CD14-positive monocyte (primary cell): ENCODE measurements at regions not wholly inside any gene's neighbourhood (a gene's known extent, or its start where the extent isn't known, plus 50 kb on each side); places are given as distances from the start of the nearest gene placed in this dataset.

Experiments used
- DNase-seq, 3 donors: peaks; one replicate each; pipeline ENCODE4 v3.0.0-alpha.2; 2011 to 2022
- H2AFZ ChIP-seq: 2 replicates; pipeline ENCODE4 v1.6.0; 2012; ENCODE audit warnings: mild to moderate bottlenecking, low read depth, low read length, inconsistent platforms; ENCODE audit not compliant: insufficient read depth, poor library complexity, severe bottlenecking
- H3K27ac ChIP-seq, 2 donors: 1 replicate in 1 of 2; 2 replicates in 1 of 2; pipeline ENCODE4 v1.5.1; 2012 to 2013; ENCODE audit warnings: low read length in 2 of 2, control low read depth in 1 of 2, inconsistent platforms in 1 of 2, low read depth in 1 of 2, mild to moderate bottlenecking in 1 of 2
- H3K27me3 ChIP-seq, 2 donors: one replicate each; pipeline versions ENCODE4 v1.6.0 to v1.6.1; 2011 to 2013; ENCODE audit warnings: low read length in 2 of 2; ENCODE audit not compliant: control insufficient read depth in 2 of 2, insufficient read depth in 2 of 2
- H3K36me3 ChIP-seq, 2 donors: replicated peaks in 1 of 2; 1 replicate in 1 of 2; 2 replicates in 1 of 2; pipeline versions ENCODE4 v1.5.1 to v1.6.1; 2012 to 2013; ENCODE audit warnings: low read length in 2 of 2, control low read depth in 1 of 2, inconsistent platforms in 1 of 2, mild to moderate bottlenecking in 1 of 2; ENCODE audit not compliant: insufficient read depth in 2 of 2, control insufficient read depth in 1 of 2
- H3K4me1 ChIP-seq, 2 donors: 1 replicate in 1 of 2; 2 replicates in 1 of 2; pipeline versions ENCODE4 v1.5.1 to v1.6.1; 2012 to 2013; ENCODE audit warnings: low read length in 2 of 2, control low read depth in 1 of 2, inconsistent platforms in 1 of 2, mild to moderate bottlenecking in 1 of 2, moderate library complexity in 1 of 2; ENCODE audit not compliant: insufficient read depth in 2 of 2, control insufficient read depth in 1 of 2
- H3K4me2 ChIP-seq: replicated peaks from 2 replicates; pipeline ENCODE3; 2012; ENCODE audit warnings: low read length, moderate library complexity, mild to moderate bottlenecking; ENCODE audit not compliant: poor library complexity, severe bottlenecking; ENCODE audit errors: extremely low read depth
- H3K4me3 ChIP-seq, 3 experiments: fragments of 200-600 bp in 1 of 3; sonication (generic) in 1 of 3; replicated peaks in 1 of 3; 1 replicate in 2 of 3; 2 replicates in 1 of 3; pipeline ENCODE4 v1.5.1; 2011 to 2013; ENCODE audit warnings: low read length in 3 of 3, mild to moderate bottlenecking in 3 of 3, control low read depth in 2 of 3, low read depth in 2 of 3, inconsistent platforms in 1 of 3, moderate library complexity in 1 of 3
- H3K79me2 ChIP-seq: 2 replicates; pipeline ENCODE4 v1.6.0; 2012; ENCODE audit warnings: mild to moderate bottlenecking, control low read depth, inconsistent platforms, low read length, moderate library complexity; ENCODE audit not compliant: insufficient read depth
- H3K9ac ChIP-seq: 2 replicates; pipeline ENCODE4 v1.6.0; 2017; ENCODE audit warnings: low read length, mild to moderate bottlenecking; ENCODE audit not compliant: insufficient read depth, poor library complexity, severe bottlenecking
- H3K9me3 ChIP-seq, 2 donors: replicated peaks in 1 of 2; 1 replicate in 1 of 2; 2 replicates in 1 of 2; pipeline versions ENCODE4 v1.5.1 to v1.6.1; 2012 to 2013; ENCODE audit warnings: low read length in 2 of 2, control low read depth in 1 of 2; ENCODE audit not compliant: control insufficient read depth in 1 of 2, insufficient read depth in 1 of 2
- H4K20me1 ChIP-seq: 2 replicates; pipeline ENCODE4 v1.6.0; 2012; ENCODE audit warnings: mild to moderate bottlenecking, low read length, control low read depth, moderate library complexity; ENCODE audit not compliant: insufficient read depth
- H3K27ac Mint-ChIP-seq, 7 donors: one replicate each; pipeline ENCODE4 v1.8.0; 2020; ENCODE audit warnings: mild to moderate bottlenecking in 7 of 7, mixed read lengths in 7 of 7, moderate library complexity in 6 of 7, inconsistent platforms in 2 of 7
- H3K27me3 Mint-ChIP-seq, 3 donors: one replicate each; pipeline ENCODE4 v1.8.0; 2021 to 2022; ENCODE audit warnings: low read depth in 3 of 3, mild to moderate bottlenecking in 3 of 3, mixed read lengths in 3 of 3, moderate library complexity in 3 of 3, inconsistent platforms in 1 of 3
- H3K36me3 Mint-ChIP-seq, 2 donors: one replicate each; pipeline ENCODE4 v1.8.0; 2020; ENCODE audit warnings: mixed read lengths in 2 of 2, inconsistent platforms in 1 of 2, mild to moderate bottlenecking in 1 of 2
- H3K4me1 Mint-ChIP-seq: one replicate; pipeline ENCODE4 v1.8.0; 2020; ENCODE audit warnings: mild to moderate bottlenecking, mixed read lengths
- H3K4me3 Mint-ChIP-seq, 2 donors: one replicate each; pipeline ENCODE4 v1.8.0; 2020; ENCODE audit warnings: mild to moderate bottlenecking in 2 of 2, mixed read lengths in 2 of 2, moderate library complexity in 1 of 2
- H3K9me3 Mint-ChIP-seq, 7 donors: one replicate each; pipeline ENCODE4 v1.8.0; 2020 to 2022; ENCODE audit warnings: mixed read lengths in 7 of 7, mild to moderate bottlenecking in 6 of 7, moderate library complexity in 6 of 7, inconsistent platforms in 2 of 7
- CTCF ChIP-seq: fragments of 200-600 bp; IDR thresholded peaks from one replicate; pipeline ENCODE4 v1.8.0; 2022; ENCODE audit warnings: antibody characterized with exemption, mild to moderate bottlenecking
- WGBS: methylation state at CpG from one replicate; pipeline ENCODE4 v1.1.5; 2013; ENCODE audit warnings: missing lambda C conversion rate; ENCODE audit not compliant: insufficient coverage; 5-methylcytosine and 5-hydroxymethylcytosine counted together
- intact Hi-C, 2 donors: fragments of 100-400 bp; cut with micrococcal nuclease; formaldehyde crosslinking; loops; one replicate each; pipeline versions ENCODE4 v1.15.0 to v1.15.1; 2023

DNA sequence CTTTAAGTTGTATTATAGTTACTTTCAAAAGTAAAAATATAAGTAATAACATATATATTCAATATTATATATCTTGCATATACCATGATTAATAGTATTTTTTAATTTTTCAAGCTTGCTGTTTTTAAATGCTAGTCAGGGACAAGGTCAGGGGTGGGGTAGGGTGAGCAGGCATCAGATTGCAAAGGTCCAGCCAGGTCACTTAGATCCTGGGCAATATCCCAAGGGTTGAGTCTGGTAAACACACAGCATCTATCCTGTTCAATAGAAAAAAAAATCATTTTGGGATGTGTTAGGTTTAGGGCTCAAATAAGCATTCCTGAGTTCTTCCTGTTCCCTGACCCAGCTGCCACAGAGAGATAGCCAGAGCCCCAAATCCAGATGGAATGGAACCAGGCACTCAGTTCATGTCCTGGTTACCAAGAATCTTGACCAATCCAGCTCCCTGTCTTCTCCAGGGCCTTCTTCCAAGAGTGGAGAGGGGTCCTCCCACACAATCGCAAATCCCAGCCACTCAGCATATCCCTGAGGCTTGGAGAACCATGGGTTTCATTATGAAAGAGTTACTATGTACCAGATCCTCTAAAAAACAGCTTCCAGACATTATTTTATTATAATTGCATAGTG, 134.9 kb upstream of the TOP1 start:
- H3K79me2 ChIP-seq: no peaks in the 10 kb centered on the region
- no peak overlapping the region for H2AFZ ChIP-seq
- H3K27me3 Mint-ChIP-seq: peaks cover 0 to 1% (median 0%) of the 10 kb centered on the region in 3 donors
- intact Hi-C loops: no loop called here
- WGBS: no CpG with 5 or more reads among the region's 1 CpG
- H3K27me3 ChIP-seq: no peaks in the 10 kb centered on the region
- H3K9me3 Mint-ChIP-seq: no peaks in the 10 kb centered on the region
- peaks cover 50% of the 10 kb centered on the region for H3K4me1 Mint-ChIP-seq
- H3K4me2 ChIP-seq: no peak overlapping the region
- no peak overlapping the region for H3K4me3 Mint-ChIP-seq
- no peak overlapping the region for H3K27ac ChIP-seq
- no peaks in the 10 kb centered on the region for H4K20me1 ChIP-seq
- TF ChIP-seq CTCF: no peak
- no peak for DNase-seq
- H3K9me3 ChIP-seq: no peaks in the 10 kb centered on the region
- peak overlapping the region in 2 of 7 donors; percentile 28 to 53 for H3K27ac Mint-ChIP-seq
- no peaks in the 10 kb centered on the region for H3K36me3 ChIP-seq
- no peak overlapping the region for H3K9ac ChIP-seq
- no peak overlapping the region for H3K4me3 ChIP-seq
- H3K36me3 Mint-ChIP-seq: peaks cover 0 to 3% of the 10 kb centered on the region in 2 donors
- peaks cover 34 to 35% of the 10 kb centered on the region in 2 donors for H3K4me1 ChIP-seq

- no peaks in the 10 kb centered on the region for H3K79me2 ChIP-seq
- H3K27me3 Mint-ChIP-seq: no peaks in the 10 kb centered on the region
- H3K4me1 Mint-ChIP-seq: peaks cover 48% of the 10 kb centered on the region
- no peak overlapping the region for H3K27ac ChIP-seq
- intact Hi-C loops: no loop called here
- no peak overlapping the region for H3K4me2 ChIP-seq
- peaks cover 34 to 35% of the 10 kb centered on the region in 2 donors for H3K4me1 ChIP-seq
- peak overlapping the region in 1 of 7 donors; percentile 28 for H3K27ac Mint-ChIP-seq
- no peaks in the 10 kb centered on the region for H4K20me1 ChIP-seq
- peaks cover 0 to 3% of the 10 kb centered on the region in 2 donors for H3K36me3 Mint-ChIP-seq
- WGBS: no CpG with 5 or more reads among the region's 1 CpG
- H3K9me3 ChIP-seq: no peaks in the 10 kb centered on the region
- H2AFZ ChIP-seq: no peak overlapping the region
- no peaks in the 10 kb centered on the region for H3K36me3 ChIP-seq
- no peaks in the 10 kb centered on the region for H3K9me3 Mint-ChIP-seq
- no peak for TF ChIP-seq CTCF
- H3K4me3 ChIP-seq: no peak overlapping the region
- no peak for DNase-seq
- H3K9ac ChIP-seq: no peak overlapping the region
- H3K4me3 Mint-ChIP-seq: no peak overlapping the region
- no peaks in the 10 kb centered on the region for H3K27me3 ChIP-seq
These were observed 134.4 kb upstream of the TOP1 start for GRCh38 chr20:40894237-40894630.
